ENCODE measurements at regions not wholly inside any gene's neighbourhood (a gene's known extent, or its start where the extent isn't known, plus 50 kb on each side); places are given as distances from the start of the nearest gene placed in this dataset.

GRCh38 chr2:111662771-111663470, 221.1 kb downstream of the ANAPC1 start:
- H3K36me3 ChIP-seq (ENCODE audit: control insufficient read depth, insufficient read depth, low read length), result no peaks in the 10 kb centered on the region
- TF ChIP-seq CTCF (conservative IDR thresholded peaks at IDR 0.05), result no peak
- peaks cover 9% of the 10 kb centered on the region for H3K27me3 Mint-ChIP-seq (ENCODE audit: insufficient read depth)
- H3K27me3 ChIP-seq (ENCODE audit: control insufficient read depth, insufficient read depth, low read length, poor library complexity, severe bottlenecking), result peaks cover 10% of the 10 kb centered on the region
- H3K36me3 Mint-ChIP-seq (ENCODE audit: low read depth), result no peaks in the 10 kb centered on the region
- no peak overlapping the region for H3K27ac Mint-ChIP-seq
- WGBS, 2 experiments (ENCODE audit: insufficient coverage in 1 of 2, insufficient read length in 1 of 2), result 87 to 89% methylated on average over 7 of the region's 7 CpGs
- no peak overlapping the region for H3K4me3 Mint-ChIP-seq
- H3K4me3 ChIP-seq (ENCODE audit: low read length), result no peak overlapping the region
- peak; percentile 43 for DNase-seq
- peaks cover 11% of the 10 kb centered on the region for H3K9me3 ChIP-seq (ENCODE audit: control insufficient read depth, low read length)
- no peak overlapping the region for H3K27ac ChIP-seq (ENCODE audit: low read depth, low read length)
- no peaks in the 10 kb centered on the region for H3K9me3 Mint-ChIP-seq
- H3K4me1 ChIP-seq (ENCODE audit: control insufficient read depth, insufficient read depth, low read length), result peaks cover 11% of the 10 kb centered on the region
- no peak overlapping the region for H3K9ac ChIP-seq (ENCODE audit: extremely low read depth, low read length, poor library complexity, severe bottlenecking)
- H3K4me1 Mint-ChIP-seq, result peaks cover 18% of the 10 kb centered on the region

GRCh38 chr2:111663471-111664274, 220.3 kb downstream of the ANAPC1 start:
- no peaks in the 10 kb centered on the region for H3K36me3 Mint-ChIP-seq (ENCODE audit: low read depth)
- peaks cover 18% of the 10 kb centered on the region for H3K4me1 Mint-ChIP-seq
- H3K4me1 ChIP-seq (ENCODE audit: control insufficient read depth, insufficient read depth, low read length), result peaks cover 11% of the 10 kb centered on the region
- H3K9me3 Mint-ChIP-seq, result no peaks in the 10 kb centered on the region
- H3K9ac ChIP-seq (ENCODE audit: extremely low read depth, low read length, poor library complexity, severe bottlenecking), result no peak overlapping the region
- H3K4me3 Mint-ChIP-seq, result no peak overlapping the region
- no peaks in the 10 kb centered on the region for H3K36me3 ChIP-seq (ENCODE audit: control insufficient read depth, insufficient read depth, low read length)
- peaks cover 10% of the 10 kb centered on the region for H3K27me3 ChIP-seq (ENCODE audit: control insufficient read depth, insufficient read depth, low read length, poor library complexity, severe bottlenecking)
- DNase-seq, result peak; percentile 58
- peak; percentile 59 for TF ChIP-seq CTCF (conservative IDR thresholded peaks at IDR 0.05)
- no peak overlapping the region for H3K27ac ChIP-seq (ENCODE audit: low read depth, low read length)
- WGBS, 2 experiments (ENCODE audit: insufficient coverage in 1 of 2, insufficient read length in 1 of 2), result 68 to 69% methylated on average over 11 to 13 of the region's 13 CpGs
- peaks cover 9% of the 10 kb centered on the region for H3K27me3 Mint-ChIP-seq (ENCODE audit: insufficient read depth)
- H3K27ac Mint-ChIP-seq, result no peak overlapping the region
- peaks cover 19% of the 10 kb centered on the region for H3K9me3 ChIP-seq (ENCODE audit: control insufficient read depth, low read length)
- H3K4me3 ChIP-seq (ENCODE audit: low read length), result no peak overlapping the region

- peaks cover 11% of the 10 kb centered on the region for H3K4me1 ChIP-seq (ENCODE audit: control insufficient read depth, insufficient read depth, low read length)
- H3K4me1 Mint-ChIP-seq, result peaks cover 18% of the 10 kb centered on the region
- 97% methylated on average over 3 of the region's 4 CpGs; no CpG with 5 or more reads in 1 of the 2 experiments for WGBS, 2 experiments (ENCODE audit: insufficient coverage in 1 of 2, insufficient read length in 1 of 2)
Observed at GRCh38 chr2:111664275-111664850, 219.6 kb downstream of the ANAPC1 start.

More at GRCh38 chr2:111664275-111664850, 219.6 kb downstream of the ANAPC1 start:
- Histone ChIP-seq H3K9ac (ENCODE audit: extremely low read depth, low read length, poor library complexity, severe bottlenecking) (no peak overlapping the region), H3K36me3 (ENCODE audit: control insufficient read depth, insufficient read depth, low read length) (no peaks in the 10 kb centered on the region), H3K4me3 (ENCODE audit: low read length) (no peak overlapping the region), H3K27ac (ENCODE audit: low read depth, low read length) (no peak overlapping the region), H3K27me3 (ENCODE audit: control insufficient read depth, insufficient read depth, low read length, poor library complexity, severe bottlenecking) (peaks cover 10% of the 10 kb centered on the region), H3K9me3 (ENCODE audit: control insufficient read depth, low read length) (peaks cover 25% of the 10 kb centered on the region)
- H3K27ac Mint-ChIP-seq, result no peak overlapping the region
- H3K9me3 Mint-ChIP-seq, result no peaks in the 10 kb centered on the region
- peaks cover 8% of the 10 kb centered on the region for H3K27me3 Mint-ChIP-seq (ENCODE audit: insufficient read depth)
- H3K4me3 Mint-ChIP-seq, result no peak overlapping the region
- no peak for TF ChIP-seq CTCF (conservative IDR thresholded peaks at IDR 0.05)
- peaks cover 3% of the 10 kb centered on the region for H3K36me3 Mint-ChIP-seq (ENCODE audit: low read depth)
- DNase-seq, result peak; percentile 6
